MM.1S (cell line): ENCODE measurements at regions not wholly inside any gene's neighbourhood (a gene's known extent, or its start where the extent isn't known, plus 50 kb on each side); places are given as distances from the start of the nearest gene placed in this dataset.

Experiments
- EZH2 ChIP-seq: fragments of 300-600 bp; sonication (generic); optimal IDR thresholded peaks from 2 replicates; pipeline ENCODE3; 2017; ENCODE audit warnings: low read depth, mild to moderate bottlenecking, antibody characterized with exemption, low read length, mixed read lengths
- TF ChIP-seq, protein P1 (sequence below): fragments of 300-600 bp; sonication (generic); IDR thresholded peaks from 2 replicates; pipeline ENCODE4 v1.5.1; 2016; ENCODE audit warnings: antibody characterized with exemption, low read length, mixed read lengths

DNA sequence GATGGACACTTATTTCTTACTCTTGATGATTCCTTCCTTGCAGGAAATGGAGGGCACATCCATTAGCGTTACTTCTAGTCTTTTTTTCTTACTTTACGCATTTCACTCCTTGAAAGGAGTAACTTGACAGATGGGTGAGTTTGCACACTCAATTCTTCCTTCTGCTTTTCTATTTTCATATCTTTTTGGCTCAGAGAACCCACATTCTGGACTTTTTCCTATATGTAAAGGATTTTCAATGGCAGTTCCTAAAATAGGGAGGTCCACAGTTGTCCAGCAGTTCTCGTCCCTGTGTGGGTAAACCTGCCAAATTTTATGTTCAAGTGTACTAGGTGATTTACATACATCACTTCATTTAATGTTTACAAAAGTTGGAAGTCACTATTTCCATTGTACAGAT is 440.0 kb upstream of the KIRREL3 start:
- TF ChIP-seq, protein P1, sequence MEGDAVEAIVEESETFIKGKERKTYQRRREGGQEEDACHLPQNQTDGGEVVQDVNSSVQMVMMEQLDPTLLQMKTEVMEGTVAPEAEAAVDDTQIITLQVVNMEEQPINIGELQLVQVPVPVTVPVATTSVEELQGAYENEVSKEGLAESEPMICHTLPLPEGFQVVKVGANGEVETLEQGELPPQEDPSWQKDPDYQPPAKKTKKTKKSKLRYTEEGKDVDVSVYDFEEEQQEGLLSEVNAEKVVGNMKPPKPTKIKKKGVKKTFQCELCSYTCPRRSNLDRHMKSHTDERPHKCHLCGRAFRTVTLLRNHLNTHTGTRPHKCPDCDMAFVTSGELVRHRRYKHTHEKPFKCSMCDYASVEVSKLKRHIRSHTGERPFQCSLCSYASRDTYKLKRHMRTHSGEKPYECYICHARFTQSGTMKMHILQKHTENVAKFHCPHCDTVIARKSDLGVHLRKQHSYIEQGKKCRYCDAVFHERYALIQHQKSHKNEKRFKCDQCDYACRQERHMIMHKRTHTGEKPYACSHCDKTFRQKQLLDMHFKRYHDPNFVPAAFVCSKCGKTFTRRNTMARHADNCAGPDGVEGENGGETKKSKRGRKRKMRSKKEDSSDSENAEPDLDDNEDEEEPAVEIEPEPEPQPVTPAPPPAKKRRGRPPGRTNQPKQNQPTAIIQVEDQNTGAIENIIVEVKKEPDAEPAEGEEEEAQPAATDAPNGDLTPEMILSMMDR = no peak
- TF ChIP-seq EZH2 = no peak
